ENCODE measurements at regions not wholly inside any gene's neighbourhood (a gene's known extent, or its start where the extent isn't known, plus 50 kb on each side); places are given as distances from the start of the nearest gene placed in this dataset.
A peak's percentile ranks its signal among the peaks of the same experiment; 100 is the strongest.
"Not testable (repeated sequence)": the region's sequence is repeated elsewhere in the genome, so short reads cannot be mapped to it uniquely, and the experiment has no call there.

DNA sequence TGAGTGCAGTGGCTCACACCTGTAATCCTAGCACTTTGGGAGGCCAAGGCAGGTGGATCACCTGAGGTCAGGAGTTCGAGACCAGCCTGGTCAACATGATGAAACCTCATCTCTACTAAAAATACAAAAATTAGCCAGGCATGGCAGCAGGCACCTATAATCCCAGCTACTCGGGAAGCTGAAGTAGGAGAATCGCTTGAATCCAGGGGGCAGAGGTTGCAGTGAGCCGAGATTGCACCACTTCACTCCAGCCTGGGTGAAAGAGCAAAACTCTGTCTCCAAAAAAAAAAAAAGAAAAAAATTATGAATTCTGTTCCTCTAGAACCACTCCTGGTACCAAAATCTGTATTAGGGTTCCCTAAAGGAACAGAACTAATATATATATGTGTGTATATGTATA, 161.2 kb downstream of the CYP26A1 start:
- H3K9me2 ChIP-seq (ENCODE audit: insufficient read depth); H3K9ac ChIP-seq; in situ Hi-C loops (cut with MboI); H3K4me3 ChIP-seq; H3K4me2 ChIP-seq (ENCODE audit: unreplicated experiment); H2AFZ ChIP-seq; H3K27ac ChIP-seq; H3K9me3 ChIP-seq (ENCODE audit: low read depth); H4K20me1 ChIP-seq (ENCODE audit: insufficient read depth); H3K27me3 ChIP-seq (replicated peaks; ENCODE audit: insufficient read depth); DNase-seq; H3F3A ChIP-seq (ENCODE audit: insufficient read depth); H3K79me2 ChIP-seq (ENCODE audit: insufficient read depth); H3K36me3 ChIP-seq (ENCODE audit: low read depth): not testable (repeated sequence)
- H3K4me1 ChIP-seq (ENCODE audit: insufficient read depth) = peaks cover 11% of the 10 kb centered on the region
- 70 to 71% methylated on average over 4 of the region's 4 CpGs for WGBS, 2 experiments (ENCODE audit: low coverage in 1 of 2, low lambda C conversion rate in 2 of 2, missing lambda C conversion rate in 2 of 2)

DNA sequence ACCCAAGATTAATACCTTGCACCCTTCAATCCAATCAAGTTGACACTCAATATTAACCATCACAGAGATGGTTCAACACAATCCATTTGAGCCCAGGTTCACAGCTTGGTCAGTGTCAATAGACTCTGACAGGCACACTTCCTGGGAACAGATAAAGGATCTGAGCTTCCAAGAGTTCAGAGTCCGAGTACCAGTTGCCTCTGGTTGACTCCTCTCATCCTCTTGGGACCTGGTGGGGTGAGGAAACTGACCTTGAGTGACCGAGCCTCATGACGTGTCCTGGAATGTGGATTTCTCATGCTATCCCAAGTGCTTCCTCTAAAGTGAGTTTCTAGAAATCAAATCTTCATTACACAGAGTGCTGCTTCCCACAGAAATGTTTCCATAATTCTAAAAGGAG, 162.0 kb downstream of the CYP26A1 start:
- peak; percentile 80 for DNase-seq
- no peak overlapping the region for H2AFZ ChIP-seq
- TF ChIP-seq EZH2 (IDR thresholded peaks at IDR 0.05; ENCODE audit: insufficient read depth, poor library complexity, severe bottlenecking) (no peak), EZH2phosphoT487 (IDR thresholded peaks at IDR 0.05; ENCODE audit: insufficient read depth, low read depth) (no peak)
- WGBS, 2 experiments (ENCODE audit: low coverage in 1 of 2, low lambda C conversion rate in 2 of 2, missing lambda C conversion rate in 2 of 2) = 28 to 55% methylated on average over 3 of the region's 3 CpGs
- H3K4me3 ChIP-seq = no peak overlapping the region
- in situ Hi-C loops (cut with MboI) = no loop called here
- no peaks in the 10 kb centered on the region for H3K36me3 ChIP-seq (ENCODE audit: low read depth)
- peaks cover 11% of the 10 kb centered on the region for H3K4me1 ChIP-seq (ENCODE audit: insufficient read depth)
- H3F3A ChIP-seq (ENCODE audit: insufficient read depth) = no peaks in the 10 kb centered on the region
- H3K9me2 ChIP-seq (ENCODE audit: insufficient read depth) = no peaks in the 10 kb centered on the region
- no peaks in the 10 kb centered on the region for H3K79me2 ChIP-seq (ENCODE audit: insufficient read depth)
- H3K9ac ChIP-seq = 0 out of 2 replicates have a peak overlapping the region, but pooled peaks have one; percentile 31
- H3K27me3 ChIP-seq (replicated peaks; ENCODE audit: insufficient read depth) = no peaks in the 10 kb centered on the region; the same call in 1 of the 2 replicates
- no peak overlapping the region; the same call in 1 of the 2 replicates for H3K27ac ChIP-seq
- H3K4me2 ChIP-seq (ENCODE audit: unreplicated experiment) = peak overlapping the region; percentile 16
- no peaks in the 10 kb centered on the region for H4K20me1 ChIP-seq (ENCODE audit: insufficient read depth)
- no peaks in the 10 kb centered on the region for H3K9me3 ChIP-seq (ENCODE audit: low read depth)

DNA sequence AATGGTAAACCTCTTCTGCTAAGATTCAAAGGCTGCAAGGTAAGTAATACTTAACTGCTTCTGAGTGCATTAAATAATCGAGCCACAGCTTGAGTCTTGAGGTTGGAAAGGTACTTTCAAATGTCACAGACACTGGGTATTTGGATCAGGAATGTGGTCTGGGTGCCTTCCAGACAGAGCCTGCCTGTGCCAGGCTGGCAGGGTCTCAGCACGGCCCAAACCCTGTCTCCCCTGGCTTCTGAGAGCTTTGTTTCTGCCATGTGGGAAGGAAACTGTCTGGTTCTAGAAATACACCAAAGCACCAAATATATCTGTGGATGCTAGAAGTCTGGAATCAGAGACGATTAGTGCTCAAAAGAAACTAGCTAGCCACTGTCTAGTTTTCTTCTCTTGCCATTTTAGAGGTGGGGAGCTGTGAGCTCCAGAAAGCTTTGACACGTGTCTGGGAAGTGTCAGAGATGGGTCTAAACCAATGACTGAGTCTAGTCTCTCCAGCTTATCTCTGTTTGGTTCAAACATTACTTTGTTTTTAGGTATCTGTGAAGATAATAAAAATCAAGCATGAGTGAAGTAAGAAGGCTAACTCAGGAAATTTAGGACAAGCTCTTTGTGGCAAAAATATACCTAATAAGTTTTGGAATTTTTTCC, 162.8 kb downstream of the CYP26A1 start:
- no peaks in the 10 kb centered on the region for H3K36me3 ChIP-seq (ENCODE audit: low read depth)
- H3K9me2 ChIP-seq (ENCODE audit: insufficient read depth) = no peaks in the 10 kb centered on the region
- H3K4me1 ChIP-seq (ENCODE audit: insufficient read depth) = peaks cover 11% of the 10 kb centered on the region
- H2AFZ ChIP-seq = 0 out of 2 replicates have a peak overlapping the region, but pooled peaks have one; percentile 12
- H3K9me3 ChIP-seq (ENCODE audit: low read depth) = no peaks in the 10 kb centered on the region
- no peak overlapping the region for H3K27ac ChIP-seq
- 0 out of 2 replicates have a peak overlapping the region, but pooled peaks have one; percentile 31 for H3K9ac ChIP-seq
- 37 to 52% methylated on average over 4 of the region's 4 CpGs for WGBS, 2 experiments (ENCODE audit: low coverage in 1 of 2, low lambda C conversion rate in 2 of 2, missing lambda C conversion rate in 2 of 2)
- no peaks in the 10 kb centered on the region; the same call in 1 of the 2 replicates for H3K27me3 ChIP-seq (replicated peaks; ENCODE audit: insufficient read depth)
- no peaks in the 10 kb centered on the region for H3K79me2 ChIP-seq (ENCODE audit: insufficient read depth)
- H3K4me3 ChIP-seq = no peak overlapping the region
- no peak for DNase-seq
- no peaks in the 10 kb centered on the region for H4K20me1 ChIP-seq (ENCODE audit: insufficient read depth)
- in situ Hi-C loops (cut with MboI) = no loop called here
- H3F3A ChIP-seq (ENCODE audit: insufficient read depth) = no peaks in the 10 kb centered on the region
- H3K4me2 ChIP-seq (ENCODE audit: unreplicated experiment) = peak overlapping the region; percentile 16
- TF ChIP-seq EZH2 (IDR thresholded peaks at IDR 0.05; ENCODE audit: insufficient read depth, poor library complexity, severe bottlenecking) (no peak), EZH2phosphoT487 (IDR thresholded peaks at IDR 0.05; ENCODE audit: insufficient read depth, low read depth) (no peak)

- H3K27ac ChIP-seq = no peak overlapping the region
- H3K4me2 ChIP-seq (ENCODE audit: unreplicated experiment) = no peak overlapping the region
- in situ Hi-C loops (cut with MboI) = no loop called here
- H3K27me3 ChIP-seq (replicated peaks; ENCODE audit: insufficient read depth) = no peaks in the 10 kb centered on the region
- no peak overlapping the region for H3K9ac ChIP-seq
- H3K9me3 ChIP-seq (ENCODE audit: low read depth) = no peaks in the 10 kb centered on the region
- H3K36me3 ChIP-seq (ENCODE audit: low read depth) = no peaks in the 10 kb centered on the region
- no peaks in the 10 kb centered on the region for H3K79me2 ChIP-seq (ENCODE audit: insufficient read depth)
- DNase-seq = no peak
- no peak overlapping the region for H3K4me3 ChIP-seq
- no peaks in the 10 kb centered on the region for H3F3A ChIP-seq (ENCODE audit: insufficient read depth)
- H4K20me1 ChIP-seq (ENCODE audit: insufficient read depth) = no peaks in the 10 kb centered on the region
- no peaks in the 10 kb centered on the region for H3K9me2 ChIP-seq (ENCODE audit: insufficient read depth)
- TF ChIP-seq EZH2phosphoT487 (IDR thresholded peaks at IDR 0.05; ENCODE audit: insufficient read depth, low read depth) = no peak
- H2AFZ ChIP-seq = no peak overlapping the region
- H3K4me1 ChIP-seq (ENCODE audit: insufficient read depth) = no peaks in the 10 kb centered on the region
- WGBS, 2 experiments (ENCODE audit: low coverage in 1 of 2, low lambda C conversion rate in 2 of 2, missing lambda C conversion rate in 2 of 2) = 0% methylated on average over 1 of the region's 1 CpG
Observed at GRCh38 chr10:93245147-93245546, 171.5 kb downstream of the CYP26A1 start.

DNA sequence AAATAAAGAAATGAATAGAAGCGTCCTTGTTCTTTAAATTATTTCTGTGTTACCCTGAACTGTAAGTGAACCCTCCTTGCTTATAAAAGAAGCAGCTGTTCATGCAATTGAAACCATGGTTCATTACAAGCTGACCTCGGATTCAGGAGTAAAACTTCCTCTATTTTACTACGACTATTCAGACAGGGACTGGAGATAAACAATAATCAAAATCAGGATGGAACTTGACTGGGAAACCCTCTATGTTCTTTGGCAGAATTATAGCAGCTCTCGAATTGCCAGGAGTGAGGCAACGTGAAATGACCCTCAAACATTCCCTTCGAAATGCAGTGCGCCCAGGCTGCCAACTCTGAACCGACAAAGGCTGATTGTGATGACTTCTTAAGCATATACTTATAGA, 172.1 kb downstream of the CYP26A1 start:
- Histone ChIP-seq H3K79me2 (ENCODE audit: insufficient read depth) (no peaks in the 10 kb centered on the region), H4K20me1 (ENCODE audit: insufficient read depth) (no peaks in the 10 kb centered on the region), H3K9me2 (ENCODE audit: insufficient read depth) (no peaks in the 10 kb centered on the region), H3K4me3 (no peak overlapping the region), H3K4me1 (ENCODE audit: insufficient read depth) (no peaks in the 10 kb centered on the region), H3K36me3 (ENCODE audit: low read depth) (no peaks in the 10 kb centered on the region), H3K9me3 (ENCODE audit: low read depth) (no peaks in the 10 kb centered on the region), H3K27me3 (replicated peaks; ENCODE audit: insufficient read depth) (no peaks in the 10 kb centered on the region), H2AFZ (no peak overlapping the region), H3F3A (ENCODE audit: insufficient read depth) (no peaks in the 10 kb centered on the region), H3K9ac (no peak overlapping the region), H3K4me2 (ENCODE audit: unreplicated experiment) (no peak overlapping the region), H3K27ac (no peak overlapping the region)
- DNase-seq = no peak
- TF ChIP-seq EZH2phosphoT487 (IDR thresholded peaks at IDR 0.05; ENCODE audit: insufficient read depth, low read depth) (no peak), EZH2 (IDR thresholded peaks at IDR 0.05; ENCODE audit: insufficient read depth, poor library complexity, severe bottlenecking) (no peak)
- in situ Hi-C loops (cut with MboI) = no loop called here
- WGBS, 2 experiments (ENCODE audit: low coverage in 1 of 2, low lambda C conversion rate in 2 of 2, missing lambda C conversion rate in 2 of 2) = 35 to 36% methylated on average over 8 of the region's 8 CpGs
